HepG2 (cell line): ENCODE measurements at regions not wholly inside any gene's neighbourhood (a gene's known extent, or its start where the extent isn't known, plus 50 kb on each side); places are given as distances from the start of the nearest gene placed in this dataset.

Source experiments
- CTCF ChIP-seq: sonication (generic); formaldehyde crosslinking; IDR thresholded peaks from 2 replicates; pipeline ENCODE4 v1.5.0; 2020; ENCODE audit warnings: mild to moderate bottlenecking, missing genetic modification reagents, moderate library complexity
- HDAC6 ChIP-seq: fragments of 200-600 bp; sonication (generic); IDR thresholded peaks from 2 replicates; pipeline ENCODE4 v1.7.0; 2017; ENCODE audit warnings: mild to moderate bottlenecking, antibody characterized with exemption, low read length, low read depth
- JUND ChIP-seq: sonication (generic); formaldehyde crosslinking; IDR thresholded peaks from 2 replicates; pipeline ENCODE4 v1.8.0; 2022; ENCODE audit warnings: mild to moderate bottlenecking, missing genetic modification reagents
- MED1 ChIP-seq: sonication (generic); formaldehyde crosslinking; IDR thresholded peaks from 2 replicates; pipeline ENCODE4 v1.4.0; 2020; ENCODE audit warnings: missing genetic modification reagents
- NFKBIZ ChIP-seq: IDR thresholded peaks from 2 replicates; pipeline ENCODE4 v1.6.1; 2018; ENCODE audit warnings: missing genetic modification reagents, missing compliant biosample characterization
- NR2F6 ChIP-seq, 2 experiments: IDR thresholded peaks; 2 replicates each; pipeline ENCODE4 v1.6.1; 2016; ENCODE audit warnings: antibody characterized with exemption in 1 of 2, mild to moderate bottlenecking in 1 of 2
- SMC3 ChIP-seq: IDR thresholded peaks from 2 replicates; pipeline ENCODE4 v1.6.1; 2011; ENCODE audit warnings: low read length, improper control_type of control experiment
- TBL1XR1 ChIP-seq: fragments of 150-350 bp; IDR thresholded peaks from 2 replicates; pipeline ENCODE4 v1.6.1; 2014; ENCODE audit warnings: borderline replicate concordance, low read length; ENCODE audit not compliant: partially characterized antibody
- TOPORS ChIP-seq: sonication (generic); formaldehyde crosslinking; IDR thresholded peaks from 2 replicates; pipeline ENCODE4 v1.8.0; 2023; ENCODE audit warnings: mild to moderate bottlenecking, missing genetic modification reagents
- ZBTB3 ChIP-seq: sonication (generic); formaldehyde crosslinking; IDR thresholded peaks from 2 replicates; pipeline ENCODE4 v1.4.0; 2020; ENCODE audit warnings: low read depth, mild to moderate bottlenecking, moderate library complexity, missing genetic modification reagents, borderline replicate concordance
- ZNF17 ChIP-seq: sonication (generic); formaldehyde crosslinking; IDR thresholded peaks from 2 replicates; pipeline ENCODE4 v1.5.0; 2020; ENCODE audit warnings: mild to moderate bottlenecking, missing genetic modification reagents
- ZNF691 ChIP-seq: sonication (generic); formaldehyde crosslinking; IDR thresholded peaks from 2 replicates; pipeline ENCODE4 v1.4.0; 2020; ENCODE audit warnings: missing genetic modification reagents, low read depth, mild to moderate bottlenecking, borderline replicate concordance

DNA sequence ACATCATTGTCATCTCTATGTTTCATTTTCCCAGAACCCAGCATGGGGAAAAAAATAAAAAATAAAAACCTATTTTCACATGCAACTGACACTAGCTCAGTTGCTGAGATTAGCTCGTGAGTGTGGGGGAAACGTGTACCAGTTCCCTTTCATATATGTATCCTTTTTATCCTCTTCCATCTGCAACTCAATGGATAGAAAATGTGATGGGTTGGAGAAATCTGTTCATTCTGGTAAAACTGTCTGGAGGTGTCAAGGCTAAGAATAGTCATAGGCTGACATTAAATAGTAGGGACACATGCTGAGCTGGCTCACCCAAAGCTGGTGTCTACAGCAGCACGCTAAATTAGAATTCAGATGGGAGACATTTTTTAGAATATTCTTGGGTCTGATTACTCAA lies 519.3 kb downstream of the ELAVL2 start:
- TF ChIP-seq NR2F6 (IDR thresholded peaks at IDR 0.05) (no peak), NR2F6 (CRISPR knock-in tag; IDR thresholded peaks at IDR 0.05) (no peak), ZNF691 (CRISPR knock-in tag) (no peak), ZBTB3 (no peak), JUND (no peak), NFKBIZ (CRISPR knock-in tag) (no peak), HDAC6 (no peak), CTCF (CRISPR knock-in tag) (no peak), MED1 (CRISPR knock-in tag) (no peak), SMC3 (no peak), TBL1XR1 (no peak), TOPORS (CRISPR knock-in tag) (no peak), ZNF17 (CRISPR knock-in tag) (no peak)
